ENCODE measurements at regions not wholly inside any gene's neighbourhood (a gene's known extent, or its start where the extent isn't known, plus 50 kb on each side); places are given as distances from the start of the nearest gene placed in this dataset.

- no peak for DNase-seq (ENCODE audit: low read depth in 1 of 2, low spot score in 1 of 2)
Measured at GRCh38 chr13:108006619-108007018, 208.7 kb downstream of the LIG4 start.

- no peak for DNase-seq (ENCODE audit: low read depth in 1 of 2, low spot score in 1 of 2)
Measured at GRCh38 chr13:108005231-108005630, 210.1 kb downstream of the LIG4 start.

GRCh38 chr13:108003626-108004025 lies 211.7 kb downstream of the LIG4 start:
- DNase-seq (ENCODE audit: low read depth in 1 of 2, low spot score in 1 of 2) = no peak

DNA sequence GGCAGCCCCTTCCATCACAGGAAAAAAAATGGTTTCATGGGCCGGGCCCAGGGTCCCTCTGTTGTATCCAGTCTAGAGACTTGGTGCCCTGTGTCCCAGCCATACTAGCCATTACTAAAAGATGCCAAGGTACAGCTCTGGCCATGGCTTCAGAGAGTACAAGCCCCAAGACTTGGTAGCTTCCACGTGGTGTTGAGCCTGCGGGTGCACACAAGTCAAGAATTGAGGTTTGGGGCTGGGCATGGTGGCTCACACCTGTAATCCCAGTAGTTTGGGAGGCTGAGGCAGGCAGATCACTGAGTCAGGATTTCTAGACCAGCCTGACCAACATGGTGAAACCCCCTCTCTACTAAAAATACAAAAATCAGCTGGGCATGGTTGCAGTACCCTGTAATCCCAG lies 214.3 kb downstream of the LIG4 start:
- DNase-seq (ENCODE audit: low read depth in 1 of 2, low spot score in 1 of 2) = no peak

DNA sequence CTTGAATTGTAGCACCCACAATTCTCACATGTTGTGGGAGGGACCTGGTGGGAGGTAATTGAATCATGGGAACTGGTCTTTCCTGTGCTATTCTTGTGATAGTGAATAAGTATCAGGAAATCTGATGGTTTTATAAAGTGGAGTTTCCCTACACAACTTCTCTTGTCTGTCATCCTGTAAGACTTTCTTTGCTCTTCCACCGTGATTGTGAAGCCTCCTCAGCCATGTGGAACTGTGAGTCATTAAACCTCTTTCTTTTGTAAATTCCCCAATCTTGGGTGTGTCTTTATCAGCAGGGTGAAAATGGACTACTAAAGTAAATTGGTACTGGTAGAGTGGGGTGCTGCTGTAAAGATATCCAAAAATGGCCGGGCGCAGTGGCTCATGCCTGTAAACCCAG lies 215.6 kb downstream of the LIG4 start:
- no peak for DNase-seq (ENCODE audit: low read depth in 1 of 2, low spot score in 1 of 2)

GRCh38 chr13:107994137-107994536 lies 221.2 kb downstream of the LIG4 start:
- DNase-seq (ENCODE audit: low read depth in 1 of 2, low spot score in 1 of 2) = no peak

DNA sequence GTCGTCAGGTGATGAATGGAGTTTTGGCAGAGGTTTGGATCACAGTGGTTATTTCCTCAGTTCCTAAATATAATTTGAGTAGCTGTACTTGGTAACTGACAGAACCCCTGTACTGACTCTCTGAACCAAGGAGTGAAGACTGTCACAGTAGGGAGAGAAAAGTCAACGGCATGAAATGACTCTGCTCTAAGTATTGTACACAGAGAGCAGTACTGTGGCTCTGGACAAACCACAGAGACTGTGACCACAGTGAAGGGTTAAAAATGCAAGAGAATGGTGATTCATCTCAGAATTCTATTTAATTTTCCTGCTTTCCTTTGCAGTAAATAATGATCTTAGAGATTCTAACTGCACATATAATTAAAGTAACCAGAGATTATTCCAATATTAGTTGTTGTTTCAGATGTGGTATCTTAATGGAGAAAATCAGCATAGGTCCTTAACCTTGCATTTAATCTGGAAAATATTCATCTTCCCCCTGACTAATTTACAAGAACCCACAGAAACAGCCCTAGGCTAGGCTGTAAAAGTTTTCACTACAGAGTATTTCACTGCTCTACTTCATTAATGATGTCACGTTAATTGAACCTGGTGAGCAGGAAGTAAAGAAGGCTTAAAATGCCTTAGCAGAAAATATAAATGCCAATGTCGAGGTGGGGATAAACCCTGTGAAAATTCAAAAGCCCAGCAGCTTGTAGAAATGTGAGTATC lies 221.9 kb downstream of the LIG4 start:
- no peak for DNase-seq (ENCODE audit: low read depth in 1 of 2, low spot score in 1 of 2)

GRCh38 chr13:107992542-107992941 lies 222.8 kb downstream of the LIG4 start:
- no peak for DNase-seq (ENCODE audit: low read depth in 1 of 2, low spot score in 1 of 2)

DNA sequence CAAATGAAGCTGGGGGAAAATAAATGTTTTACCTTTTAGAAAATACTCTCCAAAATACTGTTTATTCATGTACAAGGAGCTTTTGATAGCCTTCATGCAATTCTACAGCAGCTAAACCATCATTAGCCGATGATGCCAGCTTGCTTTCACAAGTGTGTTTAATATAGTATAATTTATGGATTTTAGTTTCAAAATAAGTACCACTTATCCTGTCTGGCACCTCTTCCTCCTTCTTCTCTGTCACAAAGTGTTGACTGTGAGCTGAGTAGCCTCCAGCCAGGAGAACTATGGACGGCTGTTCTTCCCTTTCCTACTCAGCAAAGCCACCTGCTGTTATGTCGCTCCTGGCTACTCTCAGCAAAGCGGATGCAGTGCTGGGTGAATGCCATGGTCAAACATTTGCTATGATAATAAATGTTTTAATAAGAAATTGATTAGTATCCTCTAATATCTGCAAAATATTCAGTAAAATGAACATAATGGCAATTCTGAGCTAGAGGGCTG lies 238.2 kb downstream of the LIG4 start:
- DNase-seq (ENCODE audit: low read depth in 1 of 2, low spot score in 1 of 2) = no peak

DNA sequence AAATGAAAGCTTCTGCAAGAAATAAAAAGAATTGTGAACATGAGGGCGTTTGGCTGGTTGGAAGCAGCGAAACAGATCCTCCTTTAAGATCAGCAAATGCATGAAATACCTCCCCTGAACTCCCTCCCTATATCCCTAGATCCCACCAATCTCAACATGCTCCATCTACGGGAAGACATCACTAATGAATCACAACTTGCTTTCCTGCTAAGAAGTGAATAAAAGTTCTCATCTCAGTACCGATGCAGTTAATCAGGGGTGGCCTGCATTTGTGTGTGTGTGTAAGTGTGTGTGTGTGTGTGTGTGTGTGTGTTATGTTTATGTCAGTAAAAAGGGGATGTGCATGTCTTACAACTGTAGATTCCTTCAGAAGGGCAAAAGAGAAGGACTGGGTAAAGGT lies 238.7 kb downstream of the LIG4 start:
- no peak for DNase-seq (ENCODE audit: low read depth in 1 of 2, low spot score in 1 of 2)

DNA sequence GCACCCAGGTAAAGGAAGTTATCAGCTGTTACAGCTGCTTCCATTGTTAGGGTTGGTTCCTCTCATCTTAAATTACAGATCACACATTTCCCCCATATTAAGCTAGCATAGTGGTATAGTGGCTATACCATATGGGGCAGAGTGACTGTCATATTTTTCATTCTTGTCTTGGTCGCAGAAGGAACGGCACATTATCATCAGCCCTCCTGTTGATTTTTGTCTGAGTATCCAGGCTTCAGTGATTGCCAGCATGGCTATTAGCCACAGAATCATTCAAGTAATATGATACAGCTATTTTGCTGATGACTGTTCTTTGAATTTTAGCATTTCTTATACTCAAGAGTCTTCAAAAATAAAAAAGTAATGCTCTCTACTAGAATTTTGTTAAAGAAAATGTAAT lies 240.9 kb downstream of the LIG4 start:
- no peak for DNase-seq (ENCODE audit: low read depth in 1 of 2, low spot score in 1 of 2)

DNA sequence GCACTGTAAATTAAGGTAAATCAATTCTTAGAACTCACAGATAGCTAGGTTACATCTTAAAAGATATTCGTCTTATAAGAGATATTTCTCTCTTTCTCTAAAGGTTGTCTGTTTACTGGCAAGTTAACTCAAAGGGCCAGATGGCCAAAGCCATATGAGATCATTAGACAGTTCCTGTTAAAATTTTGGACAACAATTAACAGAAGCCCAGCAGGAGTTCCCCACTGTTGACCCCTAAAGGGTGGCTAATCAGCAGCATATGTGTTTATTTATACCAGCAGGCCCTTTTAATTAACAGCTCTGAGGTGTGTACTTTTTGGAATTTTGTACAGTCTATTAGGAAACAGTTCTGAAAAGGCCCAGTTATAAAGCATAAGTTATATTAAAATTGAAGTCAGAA lies 245.8 kb downstream of the LIG4 start:
- DNase-seq (ENCODE audit: low read depth in 1 of 2, low spot score in 1 of 2) = no peak

DNA sequence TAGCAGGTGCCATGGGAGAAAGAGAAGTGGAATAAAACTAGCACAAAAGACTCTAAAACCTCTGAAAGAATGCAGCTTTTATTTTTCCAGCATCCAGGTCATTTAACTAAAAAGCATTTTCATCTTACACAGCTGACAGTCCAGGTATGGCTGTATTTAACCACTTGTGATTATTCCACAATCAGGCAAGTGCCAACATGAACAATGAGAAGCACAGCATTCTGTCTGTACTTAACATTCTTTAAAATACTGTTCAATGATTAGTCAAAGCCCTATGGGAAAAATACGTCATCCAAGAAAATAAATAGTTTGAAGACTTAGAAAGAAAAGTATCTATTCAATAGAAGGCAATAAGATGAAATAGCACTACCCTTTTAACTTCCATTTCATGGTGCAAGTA lies 246.9 kb downstream of the LIG4 start:
- DNase-seq (ENCODE audit: low read depth in 1 of 2, low spot score in 1 of 2) = no peak

DNA sequence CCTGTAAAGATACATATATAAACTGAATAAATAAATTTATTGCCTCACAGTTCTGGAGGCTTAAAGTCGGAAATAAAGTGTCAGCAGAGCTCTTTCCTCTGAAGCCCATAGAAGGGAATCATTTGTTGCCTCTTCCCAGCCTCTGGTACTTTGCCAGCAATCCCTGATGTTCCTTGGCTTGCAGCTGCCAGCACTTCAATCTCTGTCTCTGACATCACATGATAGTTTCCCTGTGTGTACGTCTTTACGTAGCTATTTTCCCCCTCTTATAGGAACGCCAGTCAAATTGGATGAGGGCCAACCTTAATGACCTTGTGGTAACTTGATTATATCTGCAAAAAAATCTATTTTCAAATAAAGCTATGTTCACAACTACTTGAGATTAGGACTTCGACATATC lies 250.9 kb downstream of the LIG4 start:
- no peak for DNase-seq (ENCODE audit: low read depth in 1 of 2, low spot score in 1 of 2)

DNA sequence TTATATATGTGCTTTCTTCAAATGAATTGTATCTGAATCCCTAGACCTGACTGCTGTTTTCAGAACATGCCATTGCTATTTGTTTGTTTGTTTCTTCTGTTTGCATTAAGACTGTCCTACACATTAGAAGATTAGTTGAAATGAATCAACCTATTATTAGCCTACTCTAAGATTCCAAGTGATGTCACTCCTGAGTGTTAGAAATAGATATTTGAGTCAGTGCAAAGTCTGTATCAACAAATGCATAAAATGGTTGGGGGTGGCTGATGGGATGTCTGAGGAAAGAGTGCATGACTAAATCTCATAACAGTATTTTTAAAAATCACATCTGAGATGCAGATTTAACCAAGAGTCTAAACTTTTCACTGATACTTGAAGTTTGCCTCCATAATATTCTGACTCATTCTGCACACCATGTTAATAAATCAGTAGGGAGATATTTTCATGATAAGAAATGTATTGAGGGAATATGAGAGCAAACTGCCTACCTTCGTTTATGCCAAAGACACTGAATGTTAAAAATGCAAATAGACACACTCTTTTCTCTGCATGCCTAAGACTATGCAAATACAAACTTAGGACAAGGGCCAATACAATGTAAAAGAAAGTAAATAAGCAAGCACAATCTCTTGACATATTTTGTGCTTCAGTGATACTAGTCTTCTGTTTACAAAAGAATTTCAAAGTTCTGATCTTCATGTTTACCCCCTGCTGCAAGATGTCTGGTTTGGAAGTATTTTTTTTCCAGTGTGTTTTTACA lies 253.3 kb downstream of the LIG4 start:
- DNase-seq (ENCODE audit: low read depth in 1 of 2, low spot score in 1 of 2) = no peak

- DNase-seq (ENCODE audit: low read depth in 1 of 2, low spot score in 1 of 2) = no peak
Measured at GRCh38 chr13:107960301-107960700, 255.0 kb downstream of the LIG4 start.

- no peak for DNase-seq (ENCODE audit: low read depth in 1 of 2, low spot score in 1 of 2)
Measured at GRCh38 chr13:107956889-107957288, 258.4 kb downstream of the LIG4 start.

- no peak for DNase-seq (ENCODE audit: low read depth in 1 of 2, low spot score in 1 of 2)
Measured at GRCh38 chr13:107942030-107942617, 273.2 kb downstream of the LIG4 start.

DNA sequence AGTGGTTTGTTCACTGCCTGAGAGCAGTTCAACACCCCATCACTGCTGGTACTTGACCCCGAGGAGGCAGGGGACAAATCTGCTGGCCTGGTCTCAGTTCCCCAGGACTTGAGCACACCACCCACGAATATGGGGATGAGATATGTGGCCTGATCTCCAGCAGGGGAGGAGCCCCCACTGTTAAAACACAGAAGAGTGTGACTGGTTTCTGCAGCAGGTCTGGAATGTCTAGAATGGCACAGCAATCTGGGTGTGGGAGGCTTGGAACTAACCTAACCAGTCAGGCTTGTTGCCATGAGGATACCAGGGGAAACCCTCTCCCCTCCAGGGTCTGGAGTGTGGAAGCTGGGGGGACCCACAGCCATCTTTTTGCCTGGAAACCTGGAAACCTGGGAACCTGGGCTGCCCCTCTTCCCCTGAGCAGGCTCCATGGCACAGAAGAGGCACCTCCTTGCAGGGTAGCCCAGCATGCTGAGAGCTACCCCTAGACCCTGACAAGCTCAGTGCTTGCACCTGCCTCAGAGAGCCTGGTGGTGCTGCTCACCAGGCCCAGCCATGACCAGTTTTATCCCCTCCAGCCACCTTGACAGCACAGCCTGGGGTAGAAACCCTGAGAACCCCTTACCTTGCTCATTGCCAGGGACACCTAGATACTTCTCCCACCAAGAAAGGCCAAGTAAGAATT lies 273.8 kb downstream of the LIG4 start:
- no peak for DNase-seq (ENCODE audit: low read depth in 1 of 2, low spot score in 1 of 2)

- no peak for DNase-seq (ENCODE audit: low read depth in 1 of 2, low spot score in 1 of 2)
Measured at GRCh38 chr13:107937848-107938247, 277.5 kb downstream of the LIG4 start.

GRCh38 chr13:107931056-107931455 lies 284.3 kb downstream of the LIG4 start:
- no peak for DNase-seq (ENCODE audit: low read depth in 1 of 2, low spot score in 1 of 2)

- no peak for DNase-seq (ENCODE audit: low read depth in 1 of 2, low spot score in 1 of 2)
Measured at GRCh38 chr13:107928762-107929161, 286.6 kb downstream of the LIG4 start.
